Lower lobe of right lung (tissue), 2 donors: ENCODE measurements at regions not wholly inside any gene's neighbourhood (a gene's known extent, or its start where the extent isn't known, plus 50 kb on each side); places are given as distances from the start of the nearest gene placed in this dataset.

Source experiments
- ATAC-seq, 2 donors: fragments of 200-7000 bp; cut with Tn5 transposase; one replicate each; pipeline ENCODE4 v1.9.1; 2020 to 2022; ENCODE audit warnings: mild to moderate bottlenecking in 2 of 2, moderate library complexity in 2 of 2
- DNase-seq: peaks from one replicate; pipeline ENCODE4 v3.0.0-alpha.2; 2020
- H3K27ac ChIP-seq: fragments of 200-600 bp; one replicate; pipeline ENCODE4 v1.8.0; 2022
- H3K27me3 ChIP-seq: fragments of 200-600 bp; one replicate; pipeline ENCODE4 v1.8.0; 2022; ENCODE audit warnings: low read depth
- H3K36me3 ChIP-seq: fragments of 200-600 bp; one replicate; pipeline ENCODE4 v1.8.0; 2022; ENCODE audit warnings: mild to moderate bottlenecking
- H3K4me1 ChIP-seq: fragments of 200-600 bp; one replicate; pipeline ENCODE4 v1.8.0; 2022
- H3K4me3 ChIP-seq: fragments of 200-600 bp; one replicate; pipeline ENCODE4 v1.8.0; 2022; ENCODE audit warnings: mild to moderate bottlenecking
- H3K9me3 ChIP-seq: fragments of 200-600 bp; one replicate; pipeline ENCODE4 v1.8.0; 2022
- CTCF ChIP-seq: fragments of 200-600 bp; IDR thresholded peaks from one replicate; pipeline ENCODE4 v1.8.0; 2022; ENCODE audit warnings: antibody characterized with exemption, mild to moderate bottlenecking
- intact Hi-C: fragments of 100-400 bp; cut with DNase I; formaldehyde crosslinking; loops from one replicate; pipeline ENCODE4 v1.11.0; 2022
- donor health status: DM: no; HTN: yes; CAD: no; lungs with severe emphysema.

- no peak overlapping the region for H3K27ac ChIP-seq
- H3K27me3 ChIP-seq: no peaks in the 10 kb centered on the region
- ATAC-seq: peak in 1 of 2 donors; percentile 22
- no peak overlapping the region for H3K4me3 ChIP-seq
- peaks cover 23% of the 10 kb centered on the region for H3K36me3 ChIP-seq
- H3K9me3 ChIP-seq: no peaks in the 10 kb centered on the region
- H3K4me1 ChIP-seq: no peaks in the 10 kb centered on the region
- intact Hi-C loops: no loop called here
- no peak for TF ChIP-seq CTCF
- DNase-seq: no peak
Observed at GRCh38 chr2:74051504-74051903, 66.8 kb downstream of the TET3 start.

- ATAC-seq: no peak
- Histone ChIP-seq H3K4me3 (no peak overlapping the region), H3K9me3 (no peaks in the 10 kb centered on the region), H3K27ac (no peak overlapping the region), H3K36me3 (peaks cover 7% of the 10 kb centered on the region), H3K27me3 (no peaks in the 10 kb centered on the region), H3K4me1 (no peaks in the 10 kb centered on the region)
- intact Hi-C loops: no loop called here
- no peak for TF ChIP-seq CTCF
- no peak for DNase-seq
Observed at GRCh38 chr2:74052732-74053710, 68.3 kb downstream of the TET3 start.

- Histone ChIP-seq H3K4me1 (no peaks in the 10 kb centered on the region), H3K4me3 (no peak overlapping the region), H3K27ac (no peak overlapping the region), H3K27me3 (no peaks in the 10 kb centered on the region), H3K9me3 (no peaks in the 10 kb centered on the region), H3K36me3 (no peaks in the 10 kb centered on the region)
- DNase-seq (no peak), ATAC-seq (no peak)
- no peak for TF ChIP-seq CTCF
- intact Hi-C loops: no loop called here
Observed at GRCh38 chr2:74053959-74054715, 69.4 kb downstream of the TET3 start.

GRCh38 chr2:74059137-74059775, 74.5 kb downstream of the TET3 start:
- no peak for TF ChIP-seq CTCF
- intact Hi-C loops: no loop called here
- no peaks in the 10 kb centered on the region for H3K27me3 ChIP-seq
- no peak overlapping the region for H3K4me3 ChIP-seq
- DNase-seq: no peak
- no peaks in the 10 kb centered on the region for H3K4me1 ChIP-seq
- H3K9me3 ChIP-seq: no peaks in the 10 kb centered on the region
- peaks cover 7% of the 10 kb centered on the region for H3K36me3 ChIP-seq
- ATAC-seq: no peak
- H3K27ac ChIP-seq: no peak overlapping the region

GRCh38 chr2:74063486-74063885, 78.8 kb downstream of the TET3 start:
- no peak for TF ChIP-seq CTCF
- Histone ChIP-seq H3K27ac (no peak overlapping the region), H3K4me3 (no peak overlapping the region), H3K27me3 (no peaks in the 10 kb centered on the region), H3K36me3 (peaks cover 7% of the 10 kb centered on the region), H3K9me3 (no peaks in the 10 kb centered on the region), H3K4me1 (peaks cover 12% of the 10 kb centered on the region)
- intact Hi-C loops: no loop called here
- ATAC-seq (no peak), DNase-seq (no peak)
